GM21723 (cell line): ENCODE measurements at regions not wholly inside any gene's neighbourhood (a gene's known extent, or its start where the extent isn't known, plus 50 kb on each side); places are given as distances from the start of the nearest gene placed in this dataset.
"Not testable (repeated sequence)": the region's sequence is repeated elsewhere in the genome, so short reads cannot be mapped to it uniquely, and the experiment has no call there.

Experiments
- ATAC-seq: cut with Tn5 transposase; IDR thresholded peaks from one replicate; pipeline ENCODE4 v1.9.1; 2021; ENCODE audit warnings: mild to moderate bottlenecking, moderate library complexity; ENCODE audit not compliant: unreplicated experiment

GRCh38 chr5:109580225-109580624 is 109.5 kb upstream of the MAN2A1 start:
- no peak for ATAC-seq

- no peak for ATAC-seq
Observed at GRCh38 chr5:109575506-109575905, 114.2 kb upstream of the MAN2A1 start.

GRCh38 chr5:109574985-109575384 is 114.7 kb upstream of the MAN2A1 start:
- ATAC-seq = no peak

DNA sequence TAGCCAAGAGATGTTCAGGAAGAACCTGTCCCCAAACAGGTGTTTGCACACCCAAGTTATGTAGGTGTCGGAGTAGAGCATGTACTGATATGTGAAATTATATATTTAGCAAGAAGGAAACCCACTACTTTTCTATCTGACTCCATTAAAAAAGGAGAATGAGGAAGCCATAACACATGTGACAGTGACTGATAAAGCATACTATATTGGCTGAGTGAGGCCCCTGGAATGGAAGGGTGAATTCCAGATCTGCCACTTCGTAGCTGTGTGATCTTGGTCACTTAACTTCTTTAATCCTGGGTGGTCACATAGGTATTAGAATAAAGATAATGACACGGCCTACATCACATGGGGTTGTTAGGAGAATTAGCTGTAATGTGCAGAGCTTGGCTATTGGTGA is 116.0 kb upstream of the MAN2A1 start:
- no peak for ATAC-seq

GRCh38 chr5:109573256-109573655 is 116.5 kb upstream of the MAN2A1 start:
- ATAC-seq = no peak

DNA sequence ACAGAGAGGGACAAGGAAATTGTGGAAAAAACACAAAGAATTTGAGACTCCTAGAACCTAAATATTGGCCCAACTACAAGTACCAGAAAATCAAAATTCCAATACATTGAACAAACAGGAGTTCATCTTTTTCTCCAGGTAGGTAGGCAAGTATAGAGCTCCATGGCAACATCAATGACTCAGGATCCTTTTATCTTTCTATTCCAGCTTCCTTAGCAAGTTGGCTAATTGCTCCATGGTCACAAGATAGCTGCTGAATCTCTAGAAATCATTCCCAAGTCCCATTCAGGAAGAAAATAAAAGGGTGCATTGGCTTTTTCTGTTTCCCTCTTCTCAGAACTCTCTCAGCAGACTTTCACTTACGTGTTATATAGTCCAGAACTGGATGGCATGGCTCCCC is 117.9 kb upstream of the MAN2A1 start:
- ATAC-seq = no peak

DNA sequence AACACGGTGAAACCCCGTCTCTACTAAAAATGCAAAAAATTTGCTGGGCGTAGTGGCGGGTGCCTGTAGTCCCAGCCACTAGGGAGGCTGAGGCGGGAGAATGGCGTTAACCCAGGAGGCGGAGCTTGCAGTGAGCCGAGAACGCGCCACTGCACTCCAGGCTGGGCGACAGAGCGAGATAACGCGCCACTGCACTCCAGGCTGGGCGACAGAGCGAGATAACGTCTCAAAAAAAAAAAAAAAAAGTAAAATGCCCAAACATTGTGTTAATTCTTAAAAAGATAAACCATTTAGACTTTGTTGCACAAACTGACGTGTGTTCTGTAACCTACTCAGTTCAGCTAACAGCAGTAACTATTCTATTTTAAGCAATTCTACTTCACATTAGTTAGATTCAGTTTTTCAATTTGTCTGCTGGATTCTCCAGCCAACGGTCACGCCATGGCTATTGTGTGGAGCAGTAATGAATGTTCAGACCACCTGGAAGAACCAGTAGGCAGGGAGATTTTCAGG is 119.3 kb upstream of the MAN2A1 start:
- no peak for ATAC-seq

DNA sequence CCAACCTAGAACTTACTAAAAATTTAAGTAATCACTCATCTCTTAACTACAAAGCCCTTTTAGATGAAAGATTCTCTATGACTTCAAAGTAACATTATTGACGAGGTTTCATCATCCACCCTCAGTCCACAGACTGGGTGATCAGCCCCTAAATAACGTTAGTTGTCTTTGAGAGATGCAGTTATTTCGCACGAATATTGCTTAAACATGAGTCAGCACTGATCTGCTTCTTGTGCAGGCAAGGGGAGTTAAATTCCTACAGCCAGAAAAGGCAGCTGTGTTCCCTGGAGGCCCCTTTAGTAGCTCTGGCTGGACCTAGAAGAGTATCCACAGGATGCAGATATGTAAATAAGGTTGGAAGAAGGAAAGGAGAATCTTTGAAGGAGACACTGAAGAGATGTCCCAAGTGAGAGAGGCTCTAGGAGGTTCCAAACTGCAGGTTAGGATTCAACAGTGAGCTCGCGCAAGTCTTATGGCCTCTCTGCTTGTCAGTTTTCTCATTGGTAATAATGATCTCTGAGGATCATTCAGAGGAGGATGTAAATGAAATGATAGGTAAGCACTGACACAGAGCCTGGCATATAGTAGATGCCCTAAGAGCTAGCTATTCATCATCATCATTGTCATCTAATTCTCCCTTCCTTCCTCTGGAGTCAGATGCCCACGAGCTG is 122.2 kb upstream of the MAN2A1 start:
- no peak for ATAC-seq

GRCh38 chr5:109566361-109566760 is 123.4 kb upstream of the MAN2A1 start:
- ATAC-seq = no peak

DNA sequence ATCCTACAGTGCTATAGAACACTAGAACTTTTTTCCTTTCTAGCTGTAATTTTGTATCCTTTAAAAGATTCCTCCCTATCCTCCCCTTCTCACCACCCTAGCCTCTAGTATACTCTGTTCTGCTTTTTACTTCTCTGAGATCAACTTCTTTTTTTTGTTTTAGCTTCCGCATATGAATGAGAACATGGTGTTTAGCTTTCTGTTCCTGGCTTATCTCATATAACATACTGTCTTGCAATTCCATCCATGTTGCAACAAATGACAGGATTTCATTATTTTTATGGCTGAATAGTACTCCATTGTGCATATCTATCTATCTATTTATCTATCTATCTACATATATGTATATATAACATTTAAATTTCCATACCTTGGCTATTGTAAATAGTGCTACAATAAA is 126.0 kb upstream of the MAN2A1 start:
- ATAC-seq = no peak

DNA sequence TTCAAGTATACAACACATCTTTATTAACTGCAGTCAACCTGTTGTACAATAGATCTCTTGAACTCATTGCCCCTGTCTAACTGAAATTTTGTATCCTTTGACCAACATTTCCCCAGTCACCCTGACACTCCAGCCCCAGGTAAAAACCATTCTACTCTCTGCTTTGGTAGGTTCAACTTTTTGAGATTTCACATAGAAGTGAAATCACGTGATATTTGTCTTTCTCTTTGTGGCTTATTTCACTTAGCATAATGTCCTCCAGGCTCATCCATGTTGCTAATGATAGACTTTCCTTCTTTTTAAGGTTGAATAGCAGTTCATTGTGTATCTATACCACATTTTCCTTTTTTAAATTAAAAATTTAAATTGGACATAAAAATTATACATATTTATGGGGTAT is 126.5 kb upstream of the MAN2A1 start:
- ATAC-seq = no peak

DNA sequence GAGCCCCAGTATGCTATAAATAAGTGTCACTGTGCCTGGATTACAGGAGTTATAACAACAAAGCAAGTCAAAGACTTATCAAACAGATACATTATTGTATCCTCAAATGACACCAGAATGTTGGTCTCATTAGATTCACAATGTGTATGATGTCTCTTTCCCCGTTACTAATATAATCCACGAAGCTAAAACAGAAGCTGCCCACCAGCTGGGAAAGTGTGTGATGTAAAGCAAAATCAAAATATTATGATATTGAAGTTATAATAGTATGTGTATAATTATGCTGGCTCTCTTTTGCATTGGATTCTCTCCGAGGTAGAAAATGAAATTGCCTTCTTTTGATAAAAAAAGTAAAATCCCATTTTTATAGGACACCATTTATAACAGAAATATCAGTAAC is 127.3 kb upstream of the MAN2A1 start:
- no peak for ATAC-seq

DNA sequence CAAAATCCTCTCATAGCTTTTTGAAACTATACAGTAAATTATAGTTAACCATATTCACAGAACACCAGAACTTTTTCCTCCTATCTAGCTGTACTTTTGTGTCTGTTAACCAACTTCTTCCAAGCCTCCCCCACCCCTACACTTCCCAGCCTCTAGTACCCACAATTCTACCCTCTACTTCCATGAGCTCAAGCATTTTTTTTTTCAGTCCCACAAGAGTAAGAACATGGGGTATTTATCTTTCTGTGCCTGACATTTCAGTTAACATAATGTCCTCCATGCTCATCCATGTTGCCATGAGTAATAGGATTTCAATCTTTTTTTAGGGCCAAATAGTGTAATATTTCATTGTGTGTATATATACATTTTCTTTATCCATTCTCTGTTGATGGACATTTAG is 128.3 kb upstream of the MAN2A1 start:
- ATAC-seq = no peak

GRCh38 chr5:109560554-109560953 is 129.2 kb upstream of the MAN2A1 start:
- ATAC-seq = no peak

DNA sequence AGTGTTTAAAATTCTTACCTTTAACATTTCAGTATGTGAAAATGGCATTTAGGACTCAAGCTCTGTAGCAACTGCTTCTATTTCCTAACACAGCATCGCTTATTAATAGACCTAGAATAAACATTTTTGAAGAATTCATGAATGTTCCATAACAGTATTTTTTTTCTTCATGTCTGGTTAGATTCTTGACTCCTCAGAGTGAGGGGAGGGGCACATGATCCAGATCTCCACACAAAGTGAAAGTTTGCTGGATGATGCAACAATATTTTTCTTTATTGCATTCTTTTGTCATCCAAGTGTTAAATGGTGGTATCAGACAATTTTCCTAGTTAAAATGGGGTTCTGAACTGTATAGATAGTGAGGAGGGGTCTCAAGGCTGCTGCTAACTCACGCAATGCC is 130.8 kb upstream of the MAN2A1 start:
- ATAC-seq = no peak

- ATAC-seq = no peak
Observed at GRCh38 chr5:109558364-109558763, 131.4 kb upstream of the MAN2A1 start.

DNA sequence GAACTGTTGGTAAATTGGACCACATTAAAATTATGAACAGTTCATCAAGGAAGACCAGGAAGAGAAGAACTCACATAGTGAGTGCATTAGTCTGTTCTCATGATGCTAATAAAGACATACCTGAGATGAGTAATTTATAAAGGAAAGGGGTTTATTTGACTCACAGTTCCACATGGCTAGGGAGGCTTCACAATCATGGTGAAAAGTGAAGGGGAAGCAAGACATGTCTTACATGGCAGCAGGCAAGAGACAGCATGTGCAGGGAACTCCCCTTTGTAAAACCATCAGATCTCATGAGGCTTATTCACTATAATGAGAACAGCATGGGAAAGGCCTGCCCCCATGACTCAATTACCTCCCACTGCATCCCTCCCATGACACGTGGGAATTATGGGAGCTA is 135.9 kb upstream of the MAN2A1 start:
- no peak for ATAC-seq

GRCh38 chr5:109551234-109551633 is 138.5 kb upstream of the MAN2A1 start:
- not testable (repeated sequence) for ATAC-seq

- ATAC-seq = no peak
Observed at GRCh38 chr5:109550077-109550476, 139.7 kb upstream of the MAN2A1 start.

DNA sequence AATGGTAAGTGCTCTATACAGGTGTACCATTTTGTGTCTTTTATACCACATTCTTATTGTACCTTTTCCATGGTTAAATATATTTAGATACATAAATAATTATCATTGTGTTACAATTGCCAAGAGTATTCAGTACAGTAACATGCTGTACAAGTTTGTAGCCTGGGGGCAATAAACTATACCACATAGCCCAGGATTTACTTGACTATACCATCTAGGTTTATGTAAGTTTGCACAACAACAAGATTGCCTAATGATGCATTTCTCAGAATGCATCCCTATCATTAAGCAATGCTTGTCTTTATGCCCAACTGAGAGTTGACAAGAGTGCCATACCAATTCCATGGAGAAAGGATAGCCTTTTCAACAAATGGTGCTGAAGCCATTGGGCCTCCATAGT is 136.7 kb upstream of the PJA2 start:
- ATAC-seq = no peak

- ATAC-seq = not testable (repeated sequence)
Observed at GRCh38 chr5:109544873-109545272, 135.1 kb upstream of the PJA2 start.

DNA sequence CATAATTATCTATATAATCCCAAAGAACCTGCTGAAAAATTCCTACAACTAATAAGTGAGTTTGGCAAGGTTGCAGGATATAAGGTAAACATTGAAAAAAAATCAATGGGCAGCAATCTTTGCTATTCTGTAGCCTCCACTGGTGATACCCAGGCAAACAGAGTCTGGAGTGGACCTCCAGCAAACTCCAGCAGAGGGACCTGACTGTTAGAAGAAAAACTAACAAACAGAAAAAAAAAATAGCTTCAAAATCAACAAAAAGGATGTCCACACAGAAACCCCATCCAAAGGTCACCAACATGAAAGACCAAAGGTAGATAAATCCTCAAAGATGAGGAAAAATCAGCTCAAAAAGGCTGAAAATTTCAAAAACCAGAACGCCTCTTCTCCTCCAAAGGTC is 128.9 kb upstream of the PJA2 start:
- ATAC-seq = not testable (repeated sequence)

GRCh38 chr5:109535090-109535489 is 125.3 kb upstream of the PJA2 start:
- ATAC-seq = not testable (repeated sequence)
